Neural cell (in vitro differentiated cells): ENCODE measurements at regions not wholly inside any gene's neighbourhood (a gene's known extent, or its start where the extent isn't known, plus 50 kb on each side); places are given as distances from the start of the nearest gene placed in this dataset.

ENCODE experiments used
- H2AFZ ChIP-seq: fragments of 200-600, 300-800 bp; sonication (generic), shearing (Covaris generic); 2 replicates; pipeline ENCODE4 v1.6.0; 2014; ENCODE audit warnings: low read depth, mild to moderate bottlenecking, antibody characterized with exemption, low read length, moderate library complexity
- H3F3A ChIP-seq: fragments of 200-600 bp; shearing (Covaris generic); 2 replicates; pipeline ENCODE4 v1.6.1; 2016; ENCODE audit warnings: mild to moderate bottlenecking, moderate library complexity, mixed read lengths, antibody characterized with exemption, low read length; ENCODE audit not compliant: insufficient read depth, poor library complexity, severe bottlenecking
- H3K27ac ChIP-seq: fragments of 200-600, 300-800 bp; sonication (generic), shearing (Covaris generic); 2 replicates; pipeline ENCODE4 v1.5.1; 2014; ENCODE audit warnings: mild to moderate bottlenecking, low read length, moderate library complexity
- H3K27me3 ChIP-seq: fragments of 300-800, 200-600 bp; sonication (generic), shearing (Covaris generic); 2 replicates; pipeline ENCODE4 v1.6.0; 2014; ENCODE audit warnings: mild to moderate bottlenecking, low read depth, low read length, moderate library complexity; ENCODE audit not compliant: insufficient read depth
- H3K36me3 ChIP-seq: fragments of 300-800, 200-600 bp; sonication (generic), shearing (Covaris generic); 2 replicates; pipeline ENCODE4 v1.5.1; 2014; ENCODE audit warnings: mild to moderate bottlenecking, antibody characterized with exemption, low read length, moderate library complexity; ENCODE audit not compliant: insufficient read depth
- H3K4me2 ChIP-seq: fragments of 300-800, 200-600 bp; sonication (generic), shearing (Covaris generic); 2 replicates; pipeline ENCODE4 v1.6.0; 2014; ENCODE audit warnings: mild to moderate bottlenecking, low read length
- H3K4me3 ChIP-seq: fragments of 300-800, 200-600 bp; sonication (generic), shearing (Covaris generic); 2 replicates; pipeline ENCODE4 v1.5.1; 2014; ENCODE audit warnings: mild to moderate bottlenecking, low read length, moderate library complexity
- H3K79me2 ChIP-seq: fragments of 200-600 bp; shearing (Covaris generic); replicated peaks from 2 replicates; pipeline ENCODE4 v1.6.0; 2014; ENCODE audit warnings: mild to moderate bottlenecking, low read length, moderate library complexity; ENCODE audit not compliant: insufficient read depth
- H3K9ac ChIP-seq: fragments of 300-800, 200-600 bp; sonication (generic), shearing (Covaris generic); 2 replicates; pipeline ENCODE4 v1.6.1; 2016; ENCODE audit warnings: mild to moderate bottlenecking, low read length, mixed read lengths
- H3K9me2 ChIP-seq: fragments of 200-600 bp; shearing (Covaris generic); 2 replicates; pipeline ENCODE4 v1.6.1; 2016; ENCODE audit warnings: mild to moderate bottlenecking, low read length, mixed read lengths; ENCODE audit not compliant: insufficient read depth
- H3K9me3 ChIP-seq: fragments of 200-600, 300-800 bp; sonication (generic), shearing (Covaris generic); 2 replicates; pipeline ENCODE4 v1.6.1; 2016; ENCODE audit warnings: mild to moderate bottlenecking, mixed run types, low read length, moderate library complexity, mixed read lengths
- H4K20me1 ChIP-seq: fragments of 200-600 bp; shearing (Covaris generic); 2 replicates; pipeline ENCODE4 v1.6.1; 2016; ENCODE audit warnings: mild to moderate bottlenecking, mixed run types; ENCODE audit not compliant: insufficient read depth
- CTCF ChIP-seq: fragments of 450-650 bp; IDR thresholded peaks from 2 replicates; pipeline ENCODE4 v1.5.1; 2014; ENCODE audit warnings: antibody characterized with exemption, mild to moderate bottlenecking, moderate library complexity; ENCODE audit not compliant: poor library complexity, severe bottlenecking
- EP300 ChIP-seq: fragments of 450-650 bp; conservative IDR thresholded peaks from 2 replicates; pipeline ENCODE4 v1.6.1; 2014; ENCODE audit warnings: antibody characterized with exemption, mild to moderate bottlenecking, moderate library complexity; ENCODE audit not compliant: poor library complexity, severe bottlenecking
- EZH2 ChIP-seq: fragments of 200-600, 300-800 bp; shearing (Covaris generic), sonication (generic); IDR thresholded peaks from 2 replicates; pipeline ENCODE4 v1.6.1; 2014; ENCODE audit warnings: antibody characterized with exemption, low read length, borderline replicate concordance, mild to moderate bottlenecking; ENCODE audit not compliant: insufficient read depth, poor library complexity, severe bottlenecking
- MXI1 ChIP-seq: fragments of 450-650 bp; conservative IDR thresholded peaks from 2 replicates; pipeline ENCODE4 v1.6.1; 2014; ENCODE audit warnings: antibody characterized with exemption, mild to moderate bottlenecking; ENCODE audit not compliant: poor library complexity, severe bottlenecking
- POLR2AphosphoS5 ChIP-seq: IDR thresholded peaks from 2 replicates; pipeline ENCODE4 v1.6.1; 2012
- RAD21 ChIP-seq: fragments of 450-650 bp; conservative IDR thresholded peaks from 2 replicates; pipeline ENCODE4 v1.6.1; 2014; ENCODE audit warnings: antibody characterized with exemption, mild to moderate bottlenecking, moderate library complexity
- REST ChIP-seq: IDR thresholded peaks from 2 replicates; pipeline ENCODE4 v1.6.1; 2012; ENCODE audit warnings: borderline replicate concordance
- SMC3 ChIP-seq: fragments of 450-650 bp; conservative IDR thresholded peaks from 2 replicates; pipeline ENCODE4 v1.6.1; 2014; ENCODE audit warnings: antibody characterized with exemption, mild to moderate bottlenecking, moderate library complexity; ENCODE audit not compliant: poor library complexity
- TAF1 ChIP-seq: IDR thresholded peaks from 2 replicates; pipeline ENCODE4 v1.6.1; 2012; ENCODE audit warnings: low read depth

- Histone ChIP-seq H3F3A (no peaks in the 10 kb centered on the region), H3K4me3 (no peak overlapping the region), H3K9me2 (no peaks in the 10 kb centered on the region), H3K4me2 (no peak overlapping the region), H3K27ac (no peak overlapping the region), H3K9me3 (no peaks in the 10 kb centered on the region), H3K36me3 (no peaks in the 10 kb centered on the region), H2AFZ (no peak overlapping the region), H3K79me2 (no peaks in the 10 kb centered on the region), H3K27me3 (no peaks in the 10 kb centered on the region), H4K20me1 (no peaks in the 10 kb centered on the region), H3K9ac (no peak overlapping the region)
- TF ChIP-seq REST (no peak), CTCF (no peak), TAF1 (no peak), POLR2AphosphoS5 (no peak), RAD21 (no peak), EP300 (no peak), SMC3 (no peak), MXI1 (no peak), EZH2 (no peak)
These were observed 66.7 kb upstream of the NOCT start for GRCh38 chr4:138948918-138949317.

GRCh38 chr4:138946306-138946705, 69.3 kb upstream of the NOCT start:
- no peak overlapping the region for H3K4me3 ChIP-seq
- H2AFZ ChIP-seq: no peak overlapping the region
- TF ChIP-seq CTCF (no peak), SMC3 (no peak), TAF1 (no peak), MXI1 (no peak), REST (no peak), RAD21 (no peak), POLR2AphosphoS5 (no peak), EZH2 (no peak), EP300 (no peak)
- no peaks in the 10 kb centered on the region for H3K9me2 ChIP-seq
- H3K9ac ChIP-seq: no peak overlapping the region
- H3K4me2 ChIP-seq: no peak overlapping the region
- no peak overlapping the region for H3K27ac ChIP-seq
- no peaks in the 10 kb centered on the region for H3F3A ChIP-seq
- H3K36me3 ChIP-seq: no peaks in the 10 kb centered on the region
- H4K20me1 ChIP-seq: no peaks in the 10 kb centered on the region
- H3K9me3 ChIP-seq: no peaks in the 10 kb centered on the region
- no peaks in the 10 kb centered on the region for H3K27me3 ChIP-seq
- no peaks in the 10 kb centered on the region for H3K79me2 ChIP-seq
